ENCODE measurements at regions not wholly inside any gene's neighbourhood (a gene's known extent, or its start where the extent isn't known, plus 50 kb on each side); places are given as distances from the start of the nearest gene placed in this dataset.

GRCh38 chr12:105980085-105980484 is 158.7 kb downstream of the NUAK1 start:
- FAIRE-seq (no peak), DNase-seq (ENCODE audit: low spot score) (no peak)

GRCh38 chr12:105980533-105980932 is 158.2 kb downstream of the NUAK1 start:
- FAIRE-seq, result no peak
- no peak for DNase-seq (ENCODE audit: low spot score)

GRCh38 chr12:105982022-105982421 is 156.7 kb downstream of the NUAK1 start:
- DNase-seq (ENCODE audit: low spot score), result no peak
- FAIRE-seq, result no peak

- peak; percentile 69 for DNase-seq (ENCODE audit: low spot score)
- peak; percentile 72 for FAIRE-seq
These were observed 155.0 kb downstream of the NUAK1 start for GRCh38 chr12:105983622-105984320.

- DNase-seq (ENCODE audit: low spot score), result no peak
- no peak for FAIRE-seq
These were observed 153.4 kb downstream of the NUAK1 start for GRCh38 chr12:105985383-105985782.

- no peak for DNase-seq (ENCODE audit: low spot score)
- FAIRE-seq, result no peak
These were observed 151.7 kb downstream of the NUAK1 start for GRCh38 chr12:105986779-105987684.

- no peak for FAIRE-seq
- DNase-seq (ENCODE audit: low spot score), result no peak
These were observed 151.1 kb downstream of the NUAK1 start for GRCh38 chr12:105987685-105988035.

- DNase-seq (ENCODE audit: low spot score) (peak; percentile 39), FAIRE-seq (no peak)
These were observed 145.7 kb downstream of the NUAK1 start for GRCh38 chr12:105992849-105993740.

DNA sequence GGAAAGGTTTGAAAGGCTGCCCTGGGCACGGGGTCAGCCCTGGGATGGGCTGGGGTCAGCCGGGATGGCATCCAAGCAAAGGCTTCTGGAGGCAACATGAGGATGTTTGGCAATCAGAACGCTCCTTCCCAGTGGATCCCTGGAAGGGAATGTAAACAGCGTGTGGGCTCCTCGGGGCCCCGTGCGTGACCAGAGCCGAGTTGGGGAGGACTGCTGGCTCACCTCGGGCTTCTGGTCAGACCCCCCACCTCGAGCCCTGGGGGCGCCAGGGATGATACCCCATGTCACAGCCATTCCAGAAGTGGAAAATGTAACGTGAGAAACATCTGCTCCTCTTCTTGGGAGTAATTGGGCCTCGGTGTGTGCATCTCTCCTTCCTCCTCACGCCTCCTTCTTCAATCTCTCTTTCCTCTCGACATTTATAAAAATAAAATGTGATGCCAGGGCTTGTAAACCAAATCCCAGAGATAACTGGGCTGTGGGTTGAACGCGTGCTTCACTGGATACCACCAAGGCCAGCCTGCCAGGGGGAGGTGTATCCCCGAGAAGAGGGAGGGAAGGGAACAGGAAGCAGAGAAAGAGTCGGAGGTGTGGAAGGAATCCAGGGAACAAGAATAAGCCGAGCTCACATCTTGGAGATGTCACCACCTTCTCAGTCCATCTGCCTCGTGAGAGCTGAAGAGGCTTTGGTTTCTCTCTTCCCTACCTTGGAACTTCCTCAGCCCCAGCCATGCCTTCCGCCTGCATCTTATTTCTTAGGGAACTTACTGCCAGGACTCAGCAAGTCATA is 144.8 kb downstream of the NUAK1 start:
- FAIRE-seq, result no peak

DNA sequence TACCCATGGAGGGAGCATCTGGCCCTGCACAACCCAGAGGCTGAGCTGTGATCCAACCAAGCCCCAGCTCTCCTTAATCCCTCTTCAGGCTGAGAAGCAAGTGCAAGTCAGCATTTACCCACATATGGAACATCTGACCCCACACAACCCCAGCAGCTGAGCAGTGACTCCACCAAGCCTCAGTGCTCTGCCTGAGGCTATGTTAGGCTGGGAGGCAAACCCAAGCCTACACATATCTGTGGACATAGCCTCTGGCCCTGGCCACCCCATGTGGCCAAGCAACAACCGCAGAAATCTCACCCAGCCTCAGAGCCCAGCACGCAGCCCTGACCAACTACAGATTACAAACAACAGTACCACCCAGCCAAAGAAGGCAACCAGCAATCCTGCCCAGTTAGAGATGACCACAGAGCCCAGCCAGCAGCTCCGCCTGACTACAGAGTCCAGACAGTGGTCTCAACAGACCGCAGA is 142.8 kb downstream of the NUAK1 start:
- FAIRE-seq (no peak), DNase-seq (ENCODE audit: low spot score) (no peak)

More for the DNA sequence above, 144.8 kb downstream of the NUAK1 start:
- no peak for DNase-seq (ENCODE audit: low spot score)

DNA sequence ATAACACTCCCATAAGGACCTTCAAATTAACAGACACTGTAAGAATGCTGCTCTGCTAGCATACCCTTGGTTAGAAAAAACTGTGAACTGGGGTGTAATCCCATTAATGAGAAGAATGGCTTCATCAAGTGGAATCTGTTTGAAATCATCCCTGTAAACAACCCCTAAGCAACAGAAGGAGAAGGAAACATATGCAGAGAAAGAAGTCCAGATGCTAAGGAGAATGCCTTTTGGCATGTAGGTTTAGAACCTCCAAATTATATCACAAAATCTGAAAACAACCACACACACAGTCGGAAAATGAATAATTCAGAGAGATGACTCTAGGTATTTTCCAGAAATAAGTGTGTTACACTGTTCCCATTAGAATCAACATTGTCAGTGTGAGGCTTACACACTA is 140.2 kb downstream of the NUAK1 start:
- no peak for FAIRE-seq
- DNase-seq (ENCODE audit: low spot score), result no peak

- DNase-seq (ENCODE audit: low spot score), result no peak
- FAIRE-seq, result no peak
These were observed 138.2 kb downstream of the NUAK1 start for GRCh38 chr12:106000382-106001104.

DNA sequence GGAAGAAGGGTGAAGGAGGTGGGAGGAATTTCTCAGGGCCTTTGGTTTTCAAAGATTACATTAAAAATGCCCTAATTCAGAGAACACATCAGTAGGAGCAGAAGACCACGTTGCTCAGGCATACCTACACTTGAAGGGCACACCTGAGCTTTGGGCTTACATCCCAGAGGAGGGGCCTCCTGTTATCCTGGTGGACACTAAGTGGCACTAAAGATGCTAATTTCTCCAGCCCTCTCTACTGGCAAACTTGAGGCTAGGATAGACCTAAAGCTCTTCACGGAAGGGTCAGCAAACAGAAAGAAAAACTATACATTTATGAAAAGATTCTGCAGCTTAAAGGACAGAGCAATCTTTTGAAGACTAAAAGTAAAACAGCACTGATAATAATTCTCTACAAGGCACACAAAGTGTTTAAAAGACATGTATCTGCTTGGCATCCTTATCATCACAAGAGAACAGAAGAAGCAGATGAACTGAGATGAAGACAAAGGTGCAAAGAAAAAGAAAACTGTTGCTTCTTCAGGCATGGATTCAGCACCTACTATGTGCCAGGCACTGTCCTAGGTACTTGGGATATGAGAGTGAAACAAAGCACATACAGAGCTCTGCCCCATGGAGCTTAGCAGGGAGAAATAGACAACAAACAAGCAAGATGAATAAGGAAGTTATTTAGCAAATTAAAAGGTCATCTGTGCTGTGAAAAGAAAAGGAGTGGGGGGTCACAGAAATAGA is 137.5 kb downstream of the NUAK1 start:
- no peak for DNase-seq (ENCODE audit: low spot score)
- no peak for FAIRE-seq

GRCh38 chr12:106001837-106002218 is 136.9 kb downstream of the NUAK1 start:
- DNase-seq (ENCODE audit: low spot score) (no peak), FAIRE-seq (no peak)

DNA sequence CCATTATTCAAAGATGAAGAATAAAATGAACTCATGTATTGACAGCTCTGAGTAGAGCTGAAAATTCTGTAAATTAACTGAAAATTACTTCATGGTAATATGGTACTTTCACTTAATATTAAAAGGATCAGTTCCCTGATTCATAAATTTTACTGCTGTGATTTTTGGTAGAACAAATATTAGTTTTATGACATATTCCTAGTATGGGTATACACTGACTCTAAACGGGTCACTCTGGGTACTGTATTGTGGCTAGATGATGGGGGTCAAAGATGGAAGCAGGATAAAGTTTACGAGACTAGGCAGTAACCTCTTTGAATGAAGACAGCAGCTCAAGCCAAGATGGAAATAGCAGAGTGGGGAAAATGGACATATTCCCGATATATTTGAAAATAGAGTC is 135.5 kb downstream of the NUAK1 start:
- FAIRE-seq (no peak), DNase-seq (ENCODE audit: low spot score) (no peak)

- DNase-seq (ENCODE audit: low spot score) (no peak), FAIRE-seq (no peak)
These were observed 134.5 kb downstream of the NUAK1 start for GRCh38 chr12:106004289-106004688.

GRCh38 chr12:106006382-106006781 is 132.4 kb downstream of the NUAK1 start:
- FAIRE-seq (no peak), DNase-seq (ENCODE audit: low spot score) (no peak)

GRCh38 chr12:106006940-106007339 is 131.8 kb downstream of the NUAK1 start:
- FAIRE-seq (no peak), DNase-seq (ENCODE audit: low spot score) (no peak)

DNA sequence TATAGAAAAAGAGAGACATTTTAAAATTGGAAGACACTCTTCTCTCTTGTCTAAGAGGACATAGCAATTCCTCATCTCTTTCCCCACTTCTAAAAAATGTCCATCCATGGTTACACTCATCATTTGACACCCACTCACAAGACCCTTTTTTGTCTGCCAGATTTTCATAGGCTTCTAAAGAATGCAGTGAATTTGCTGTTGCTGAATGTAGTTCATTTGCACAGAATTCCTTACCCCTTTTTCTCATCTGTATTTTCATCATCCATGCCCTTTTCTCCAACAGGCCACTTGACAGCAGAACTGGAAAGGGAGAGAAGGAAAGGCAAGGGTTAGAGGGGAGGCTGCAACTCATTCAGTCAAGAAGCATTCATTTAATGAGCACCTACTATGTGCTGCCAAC is 128.0 kb downstream of the NUAK1 start:
- DNase-seq (ENCODE audit: low spot score), result no peak
- no peak for FAIRE-seq
